ENCODE measurements at regions not wholly inside any gene's neighbourhood (a gene's known extent, or its start where the extent isn't known, plus 50 kb on each side); places are given as distances from the start of the nearest gene placed in this dataset.

- no peak for TF ChIP-seq CTCF (IDR thresholded peaks at IDR 0.05)
- no peak for TF ChIP-seq EZH2phosphoT487 (IDR thresholded peaks at IDR 0.05)
- TF ChIP-seq EZH2 (IDR thresholded peaks at IDR 0.05): no peak
These were observed 565.4 kb downstream of the TLR4 start for GRCh38 chr9:118269623-118270022.
